HEK293 (cell line): ENCODE measurements at regions not wholly inside any gene's neighbourhood (a gene's known extent, or its start where the extent isn't known, plus 50 kb on each side); places are given as distances from the start of the nearest gene placed in this dataset.

Experiments
- CTCF ChIP-seq: fragments of 450-650 bp; formaldehyde crosslinking; IDR thresholded peaks from 2 replicates; pipeline ENCODE4 v1.5.1; 2016; ENCODE audit warnings: missing biosample characterization, missing genetic modification characterization
- ELK4 ChIP-seq: IDR thresholded peaks from 2 replicates; pipeline ENCODE4 v1.6.1; 2011; ENCODE audit warnings: mild to moderate bottlenecking, low read depth, low read length, borderline replicate concordance
- GFI1B ChIP-seq: fragments of 450-650 bp; formaldehyde crosslinking; IDR thresholded peaks from 2 replicates; pipeline ENCODE4 v1.5.1; 2016; ENCODE audit warnings: missing biosample characterization, missing genetic modification characterization
- YY1 ChIP-seq: fragments of 450-650 bp; formaldehyde crosslinking; IDR thresholded peaks from 2 replicates; pipeline ENCODE4 v1.5.1; 2018; ENCODE audit warnings: missing biosample characterization, missing genetic modification characterization
- ZBTB11 ChIP-seq: fragments of 450-650 bp; formaldehyde crosslinking; conservative IDR thresholded peaks from 2 replicates; pipeline ENCODE4 v1.5.1; 2016; ENCODE audit warnings: low read depth, missing biosample characterization, missing genetic modification characterization
- ZFHX2 ChIP-seq: fragments of 450-650 bp; formaldehyde crosslinking; conservative IDR thresholded peaks from 2 replicates; pipeline ENCODE4 v1.5.1; 2016; ENCODE audit warnings: missing biosample characterization, missing genetic modification characterization
- ZIC2 ChIP-seq: fragments of 450-650 bp; formaldehyde crosslinking; IDR thresholded peaks from 2 replicates; pipeline ENCODE4 v1.5.1; 2016; ENCODE audit warnings: missing biosample characterization, missing genetic modification characterization
- ZNF274 ChIP-seq, 2 experiments: fragments of 200-500 bp in 1 of 2; fragments of 450-650 bp in 1 of 2; sonication (Bioruptor generic) in 1 of 2; formaldehyde crosslinking in 1 of 2; IDR thresholded peaks; 2 replicates each; pipeline versions ENCODE4 v1.5.1 to v1.6.1; 2014 to 2016; ENCODE audit warnings: borderline replicate concordance in 1 of 2, inconsistent platforms in 1 of 2, low read length in 1 of 2, missing biosample characterization in 1 of 2, missing genetic modification characterization in 1 of 2
- ZNF398 ChIP-seq: fragments of 450-650 bp; formaldehyde crosslinking; IDR thresholded peaks from 2 replicates; pipeline ENCODE4 v1.5.1; 2017; ENCODE audit warnings: missing biosample characterization, missing genetic modification characterization
- ZNF48 ChIP-seq: fragments of 450-650 bp; formaldehyde crosslinking; IDR thresholded peaks from 2 replicates; pipeline ENCODE4 v1.5.1; 2016; ENCODE audit warnings: missing biosample characterization, missing genetic modification characterization
- ZNF549 ChIP-seq: fragments of 450-650 bp; IDR thresholded peaks from 2 replicates; pipeline ENCODE4 v1.5.1; 2018; ENCODE audit warnings: missing biosample characterization, missing genetic modification characterization, mild to moderate bottlenecking, inconsistent platforms, moderate library complexity
- ZNF580 ChIP-seq: fragments of 450-650 bp; formaldehyde crosslinking; IDR thresholded peaks from 2 replicates; pipeline ENCODE4 v1.5.1; 2016; ENCODE audit warnings: missing biosample characterization, missing genetic modification characterization
- ZNF610 ChIP-seq: fragments of 450-650 bp; formaldehyde crosslinking; IDR thresholded peaks from 2 replicates; pipeline ENCODE4 v1.5.1; 2016; ENCODE audit warnings: missing biosample characterization, missing genetic modification characterization, borderline replicate concordance
- ZNF747 ChIP-seq: fragments of 450-650 bp; formaldehyde crosslinking; IDR thresholded peaks from 2 replicates; pipeline ENCODE4 v1.5.1; 2016; ENCODE audit warnings: missing biosample characterization, missing genetic modification characterization

GRCh38 chrX:150014525-150014924, 76.2 kb upstream of the EOLA2 start:
- no peak for TF ChIP-seq ZNF610
- TF ChIP-seq CTCF (tag by site-specific recombination), result no peak
- TF ChIP-seq ZNF580 (tag by site-specific recombination), result no peak
- TF ChIP-seq ZFHX2 (tag by site-specific recombination), result no peak
- TF ChIP-seq ZNF274 (IDR thresholded peaks at IDR 0.05; ENCODE audit: low read length), result no peak
- no peak for TF ChIP-seq ZNF274 (tag by site-specific recombination; IDR thresholded peaks at IDR 0.05; ENCODE audit: borderline replicate concordance)
- no peak for TF ChIP-seq ELK4
- no peak for TF ChIP-seq YY1 (tag by site-specific recombination)
- TF ChIP-seq ZNF549, result no peak
- TF ChIP-seq ZBTB11 (tag by site-specific recombination), result no peak
- no peak for TF ChIP-seq ZNF747 (tag by site-specific recombination)
- TF ChIP-seq GFI1B (tag by site-specific recombination), result no peak
- TF ChIP-seq ZNF398 (tag by site-specific recombination), result no peak
- no peak for TF ChIP-seq ZIC2 (tag by site-specific recombination)
- no peak for TF ChIP-seq ZNF48 (tag by site-specific recombination)
